PFSK-1 (cell line): ENCODE measurements at regions not wholly inside any gene's neighbourhood (a gene's known extent, or its start where the extent isn't known, plus 50 kb on each side); places are given as distances from the start of the nearest gene placed in this dataset.

ENCODE experiments used
- FOXP2 ChIP-seq: optimal IDR thresholded peaks from 2 replicates; pipeline ENCODE3; 2011; ENCODE audit warnings: borderline replicate concordance, control low read depth, inconsistent platforms; ENCODE audit not compliant: insufficient read depth; ENCODE audit errors: extremely low read length, extremely low read depth
- POLR2AphosphoS5 ChIP-seq: IDR thresholded peaks from 2 replicates; pipeline ENCODE4 v1.6.1; 2012; ENCODE audit warnings: low read depth, mild to moderate bottlenecking, control low read depth, low read length, moderate library complexity
- SIN3A ChIP-seq: IDR thresholded peaks from 2 replicates; pipeline ENCODE4 v1.6.1; 2012; ENCODE audit warnings: mild to moderate bottlenecking, low read length, moderate library complexity, borderline replicate concordance; ENCODE audit not compliant: insufficient read depth
- TAF1 ChIP-seq: IDR thresholded peaks from 2 replicates; pipeline ENCODE4 v1.6.1; 2012; ENCODE audit warnings: low read length, control low read depth, borderline replicate concordance; ENCODE audit not compliant: insufficient read depth
- TF ChIP-seq, protein P1 (sequence below), 2 experiments: IDR thresholded peaks; 2 replicates each; pipeline versions ENCODE4 v1.6.1 to v1.8.0; 2011 to 2012; ENCODE audit warnings: low read depth in 2 of 2, low read length in 2 of 2, control low read depth in 1 of 2, inconsistent platforms in 1 of 2, mild to moderate bottlenecking in 1 of 2, moderate library complexity in 1 of 2; ENCODE audit not compliant: insufficient read depth in 1 of 2

DNA sequence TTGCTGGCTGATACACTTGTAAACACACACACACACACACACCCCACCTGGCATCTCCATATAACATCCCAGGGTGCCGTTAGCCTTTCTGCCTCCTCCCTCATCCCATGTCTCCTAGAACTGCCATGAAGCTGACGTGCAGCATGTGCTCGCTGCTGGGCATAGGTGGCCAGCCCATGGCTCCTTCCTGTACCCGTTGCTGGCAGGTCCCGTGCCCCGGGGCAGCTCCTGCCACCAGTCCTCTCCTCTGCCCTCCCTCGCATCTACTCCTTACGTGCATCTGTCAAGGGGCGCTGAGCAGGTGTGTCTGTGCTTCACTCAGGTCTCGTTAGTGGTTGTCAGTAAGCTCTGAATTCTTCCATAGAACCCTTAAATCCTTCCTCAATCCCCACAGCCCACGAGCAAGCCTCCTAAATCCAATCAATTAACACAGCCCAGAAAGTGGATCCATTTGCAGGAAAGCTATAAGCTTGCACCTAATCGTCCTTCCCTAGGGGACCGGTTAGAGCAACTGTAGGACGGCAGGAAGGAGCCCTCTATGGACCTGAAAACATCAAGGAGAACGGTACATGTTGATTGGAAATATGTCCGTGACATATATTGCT, 218.1 kb upstream of the FOXF1 start:
- TF ChIP-seq FOXP2 (no peak), TAF1 (no peak), POLR2AphosphoS5 (no peak)

DNA sequence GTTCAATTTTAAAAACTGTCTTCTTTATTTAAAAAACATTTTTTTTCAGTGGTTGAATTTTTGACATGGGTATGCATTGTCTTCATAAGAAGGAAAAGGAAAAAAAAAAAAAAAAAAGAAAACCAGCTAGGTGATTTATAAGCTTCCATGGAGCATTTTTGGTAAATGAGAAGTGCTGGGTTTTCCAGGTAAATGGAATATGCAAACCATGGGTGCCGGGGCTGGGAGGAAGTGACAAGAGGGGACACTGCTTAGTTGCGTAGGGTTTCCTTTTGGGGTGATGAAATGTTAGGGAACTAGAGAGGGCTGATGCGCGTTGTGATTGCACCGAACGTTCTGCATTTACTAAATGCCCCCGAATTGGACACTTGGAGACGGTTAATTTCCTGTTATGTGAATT, 217.4 kb upstream of the FOXF1 start:
- TF ChIP-seq SIN3A (no peak), FOXP2 (no peak), TAF1 (no peak), POLR2AphosphoS5 (no peak)
- TF ChIP-seq, protein P1, sequence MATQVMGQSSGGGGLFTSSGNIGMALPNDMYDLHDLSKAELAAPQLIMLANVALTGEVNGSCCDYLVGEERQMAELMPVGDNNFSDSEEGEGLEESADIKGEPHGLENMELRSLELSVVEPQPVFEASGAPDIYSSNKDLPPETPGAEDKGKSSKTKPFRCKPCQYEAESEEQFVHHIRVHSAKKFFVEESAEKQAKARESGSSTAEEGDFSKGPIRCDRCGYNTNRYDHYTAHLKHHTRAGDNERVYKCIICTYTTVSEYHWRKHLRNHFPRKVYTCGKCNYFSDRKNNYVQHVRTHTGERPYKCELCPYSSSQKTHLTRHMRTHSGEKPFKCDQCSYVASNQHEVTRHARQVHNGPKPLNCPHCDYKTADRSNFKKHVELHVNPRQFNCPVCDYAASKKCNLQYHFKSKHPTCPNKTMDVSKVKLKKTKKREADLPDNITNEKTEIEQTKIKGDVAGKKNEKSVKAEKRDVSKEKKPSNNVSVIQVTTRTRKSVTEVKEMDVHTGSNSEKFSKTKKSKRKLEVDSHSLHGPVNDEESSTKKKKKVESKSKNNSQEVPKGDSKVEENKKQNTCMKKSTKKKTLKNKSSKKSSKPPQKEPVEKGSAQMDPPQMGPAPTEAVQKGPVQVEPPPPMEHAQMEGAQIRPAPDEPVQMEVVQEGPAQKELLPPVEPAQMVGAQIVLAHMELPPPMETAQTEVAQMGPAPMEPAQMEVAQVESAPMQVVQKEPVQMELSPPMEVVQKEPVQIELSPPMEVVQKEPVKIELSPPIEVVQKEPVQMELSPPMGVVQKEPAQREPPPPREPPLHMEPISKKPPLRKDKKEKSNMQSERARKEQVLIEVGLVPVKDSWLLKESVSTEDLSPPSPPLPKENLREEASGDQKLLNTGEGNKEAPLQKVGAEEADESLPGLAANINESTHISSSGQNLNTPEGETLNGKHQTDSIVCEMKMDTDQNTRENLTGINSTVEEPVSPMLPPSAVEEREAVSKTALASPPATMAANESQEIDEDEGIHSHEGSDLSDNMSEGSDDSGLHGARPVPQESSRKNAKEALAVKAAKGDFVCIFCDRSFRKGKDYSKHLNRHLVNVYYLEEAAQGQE (IDR thresholded peaks at IDR 0.05; ENCODE audit: insufficient read depth in 1 of 2, low read depth in 2 of 2, low read length in 2 of 2): no peak

DNA sequence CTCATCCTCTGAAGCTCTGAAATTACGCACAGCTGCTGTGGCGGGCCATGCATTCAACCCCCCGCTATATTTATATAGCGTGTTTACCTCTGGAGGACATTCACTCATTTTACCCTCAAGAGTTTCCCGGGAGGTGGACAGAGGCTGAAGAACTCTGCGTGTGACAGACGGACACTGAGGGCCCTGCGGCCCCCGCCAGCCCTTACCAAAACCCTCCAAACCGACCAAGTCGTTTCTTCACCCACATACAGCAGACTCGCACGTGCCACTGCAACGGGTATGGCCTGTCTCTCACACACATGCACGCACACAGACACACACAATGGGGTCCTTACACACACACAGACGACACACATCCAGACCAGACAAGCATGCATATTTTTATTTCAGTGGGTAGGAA, 216.4 kb upstream of the FOXF1 start:
- TF ChIP-seq, protein P1 (IDR thresholded peaks at IDR 0.05; ENCODE audit: insufficient read depth in 1 of 2, low read depth in 2 of 2, low read length in 2 of 2): no peak
- TF ChIP-seq TAF1 (no peak), SIN3A (no peak), FOXP2 (no peak), POLR2AphosphoS5 (no peak)

DNA sequence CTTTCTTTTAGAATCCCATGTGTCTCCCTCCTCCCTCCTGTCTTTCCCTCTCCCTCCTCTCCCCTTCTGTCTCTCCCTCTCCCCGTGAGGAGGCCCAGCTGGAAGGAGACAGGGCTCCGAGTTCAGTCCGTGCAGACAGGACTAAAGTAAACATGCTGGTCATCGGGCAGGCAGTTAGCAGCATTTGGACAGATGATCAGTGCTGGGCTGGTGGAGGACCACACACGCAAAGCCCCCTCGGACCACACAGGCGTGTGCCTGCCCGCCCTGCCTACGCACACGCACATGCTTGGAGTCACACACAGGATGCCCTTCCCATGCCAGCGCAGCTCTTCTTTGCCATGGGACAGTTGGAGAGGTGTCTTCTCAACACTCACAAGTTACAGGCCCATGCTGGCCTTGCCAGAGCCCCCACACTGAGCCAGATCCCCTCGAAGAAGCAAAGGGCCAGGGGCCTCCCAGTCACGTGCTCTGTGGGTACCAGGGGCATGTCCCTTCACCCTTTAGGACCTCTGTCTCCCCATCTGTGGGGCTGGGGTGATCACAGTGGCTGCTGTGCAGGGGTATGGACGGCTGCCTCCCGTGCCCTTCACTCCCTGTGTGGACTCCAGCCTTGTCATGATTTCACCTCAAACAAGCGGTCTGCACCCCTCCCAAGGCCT, 215.7 kb upstream of the FOXF1 start:
- no peak for TF ChIP-seq POLR2AphosphoS5
- no peak for TF ChIP-seq TAF1
- TF ChIP-seq, protein P1 (IDR thresholded peaks at IDR 0.05; ENCODE audit: insufficient read depth in 1 of 2, low read depth in 2 of 2, low read length in 2 of 2): no peak
- TF ChIP-seq SIN3A: no peak
- TF ChIP-seq FOXP2: no peak

DNA sequence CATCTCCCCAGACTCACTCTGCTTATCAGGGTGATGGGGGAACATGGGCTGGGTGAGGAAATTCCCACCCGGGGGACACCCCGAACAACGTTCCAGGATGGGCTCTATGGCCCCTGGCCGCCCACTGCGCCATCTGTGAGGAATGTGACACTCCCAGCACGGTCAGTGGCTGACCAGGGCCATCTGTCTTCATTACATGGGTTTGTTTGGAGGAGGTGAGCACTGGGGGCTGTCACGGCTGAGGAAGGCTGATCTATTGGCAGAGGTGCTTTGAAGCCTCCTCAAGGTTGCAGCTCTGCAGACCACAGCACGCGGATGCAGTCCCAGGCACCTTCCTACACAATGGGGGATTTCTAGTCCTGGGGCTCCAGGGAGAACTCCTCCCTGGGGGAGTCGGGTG, 214.1 kb upstream of the FOXF1 start:
- TF ChIP-seq TAF1 (no peak), FOXP2 (no peak), POLR2AphosphoS5 (no peak), SIN3A (no peak)
- TF ChIP-seq, protein P1 (IDR thresholded peaks at IDR 0.05; ENCODE audit: insufficient read depth in 1 of 2, low read depth in 2 of 2, low read length in 2 of 2): no peak
